BJ (cell line): ENCODE measurements at regions not wholly inside any gene's neighbourhood (a gene's known extent, or its start where the extent isn't known, plus 50 kb on each side); places are given as distances from the start of the nearest gene placed in this dataset.
"Not testable (repeated sequence)": the region's sequence is repeated elsewhere in the genome, so short reads cannot be mapped to it uniquely, and the experiment has no call there.

Experiments used
- CTCF ChIA-PET: fragments of 350-600 bp; formaldehyde crosslinking; extraction: SDS; loops from one replicate; lab custom pipeline; 2021; ENCODE audit warnings: antibody characterized with exemption, inconsistent platforms; lab: Yijun Ruan, JAX
- POLR2A ChIA-PET: fragments of 300-600 bp; sonication (Branson Sonifier 250); formaldehyde crosslinking; extraction: SDS; loops from one replicate; lab custom pipeline; 2021; ENCODE audit warnings: antibody characterized with exemption; lab: Charles Lee
- DNase-seq: peaks from one replicate; pipeline ENCODE4 v3.0.0-alpha.2; 2011; ENCODE audit warnings: low read depth
- H3K27me3 ChIP-seq: 2 replicates; pipeline ENCODE4 v1.6.0; 2011; ENCODE audit warnings: low read length; ENCODE audit not compliant: control insufficient read depth, insufficient read depth
- H3K36me3 ChIP-seq: 2 replicates; pipeline ENCODE4 v1.5.1; 2011; ENCODE audit warnings: low read length; ENCODE audit not compliant: control insufficient read depth, insufficient read depth
- H3K4me3 ChIP-seq: 2 replicates; pipeline ENCODE4 v1.5.1; 2011; ENCODE audit warnings: low read depth, mild to moderate bottlenecking, control low read depth, low read length
- CTCF ChIP-seq: IDR thresholded peaks from 2 replicates; pipeline ENCODE4 v1.5.1; 2011; ENCODE audit warnings: low read depth, mild to moderate bottlenecking, control low read depth, inconsistent platforms, low read length, moderate library complexity; ENCODE audit not compliant: insufficient read depth

GRCh38 chr2:87398567-87399305 is 349.2 kb upstream of the PLGLB2 start:
- H3K36me3 ChIP-seq, H3K27me3 ChIP-seq, CTCF ChIA-PET, DNase-seq, H3K4me3 ChIP-seq, POLR2A ChIA-PET: not testable (repeated sequence)

GRCh38 chr2:87401726-87402345 is 346.1 kb upstream of the PLGLB2 start:
- ChIA-PET CTCF (no interaction called here), POLR2A (no interaction called here)
- Histone ChIP-seq H3K36me3 (no peaks in the 10 kb centered on the region), H3K27me3 (no peaks in the 10 kb centered on the region), H3K4me3 (no peak overlapping the region)
- no peak for DNase-seq
- TF ChIP-seq CTCF, result no peak

- H3K27me3 ChIP-seq, result no peaks in the 10 kb centered on the region
- TF ChIP-seq CTCF, result no peak
- H3K36me3 ChIP-seq, result no peaks in the 10 kb centered on the region
- DNase-seq, result no peak
- no peak overlapping the region for H3K4me3 ChIP-seq
- ChIA-PET CTCF (no interaction called here), POLR2A (no interaction called here)
Observed at GRCh38 chr2:87403893-87404175, 344.1 kb upstream of the PLGLB2 start.

GRCh38 chr2:87404411-87405255 is 343.3 kb upstream of the PLGLB2 start:
- CTCF ChIA-PET, H3K36me3 ChIP-seq, H3K27me3 ChIP-seq, H3K4me3 ChIP-seq, POLR2A ChIA-PET, DNase-seq: not testable (repeated sequence)

GRCh38 chr2:87405531-87406216 is 342.2 kb upstream of the PLGLB2 start:
- CTCF ChIA-PET, H3K4me3 ChIP-seq, DNase-seq, H3K36me3 ChIP-seq, H3K27me3 ChIP-seq, POLR2A ChIA-PET: not testable (repeated sequence)

GRCh38 chr2:87406406-87407175 is 341.3 kb upstream of the PLGLB2 start:
- CTCF ChIA-PET, H3K4me3 ChIP-seq, POLR2A ChIA-PET, H3K36me3 ChIP-seq, H3K27me3 ChIP-seq, DNase-seq: not testable (repeated sequence)

GRCh38 chr2:87409601-87410000 is 338.3 kb upstream of the PLGLB2 start:
- H3K4me3 ChIP-seq, H3K27me3 ChIP-seq, POLR2A ChIA-PET, CTCF ChIA-PET, H3K36me3 ChIP-seq, DNase-seq: not testable (repeated sequence)

GRCh38 chr2:87410371-87410770 is 337.5 kb upstream of the PLGLB2 start:
- H3K4me3 ChIP-seq, CTCF ChIA-PET, H3K36me3 ChIP-seq, H3K27me3 ChIP-seq, DNase-seq, POLR2A ChIA-PET: not testable (repeated sequence)

- POLR2A ChIA-PET, H3K27me3 ChIP-seq, CTCF ChIA-PET, DNase-seq, H3K36me3 ChIP-seq, H3K4me3 ChIP-seq: not testable (repeated sequence)
Observed at GRCh38 chr2:87412036-87412820, 335.7 kb upstream of the PLGLB2 start.
